ENCODE measurements at regions not wholly inside any gene's neighbourhood (a gene's known extent, or its start where the extent isn't known, plus 50 kb on each side); places are given as distances from the start of the nearest gene placed in this dataset.
A peak's percentile ranks its signal among the peaks of the same experiment; 100 is the strongest.

DNA sequence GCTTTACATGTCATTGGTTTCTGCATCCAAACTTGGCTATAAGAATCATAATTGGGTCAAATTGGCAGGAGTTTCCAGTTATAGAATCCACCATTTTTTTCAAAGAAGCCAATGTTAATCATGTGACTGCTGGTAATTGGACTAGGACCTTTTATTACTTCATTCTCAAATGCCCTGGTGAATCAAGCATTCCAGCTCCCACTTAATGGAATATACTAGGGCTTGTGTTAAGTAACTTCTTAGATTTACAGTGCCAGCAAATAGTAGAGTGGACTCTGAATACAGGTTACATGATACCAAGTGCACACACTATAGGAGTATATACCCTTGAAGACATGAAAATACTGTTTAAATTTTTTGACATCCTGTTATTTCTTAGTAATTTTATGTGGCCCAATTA is 96.7 kb downstream of the NUDT12 start:
- intact Hi-C loops (cut with DNase I), result no loop called here
- no peak for ATAC-seq
- no peak for DNase-seq

DNA sequence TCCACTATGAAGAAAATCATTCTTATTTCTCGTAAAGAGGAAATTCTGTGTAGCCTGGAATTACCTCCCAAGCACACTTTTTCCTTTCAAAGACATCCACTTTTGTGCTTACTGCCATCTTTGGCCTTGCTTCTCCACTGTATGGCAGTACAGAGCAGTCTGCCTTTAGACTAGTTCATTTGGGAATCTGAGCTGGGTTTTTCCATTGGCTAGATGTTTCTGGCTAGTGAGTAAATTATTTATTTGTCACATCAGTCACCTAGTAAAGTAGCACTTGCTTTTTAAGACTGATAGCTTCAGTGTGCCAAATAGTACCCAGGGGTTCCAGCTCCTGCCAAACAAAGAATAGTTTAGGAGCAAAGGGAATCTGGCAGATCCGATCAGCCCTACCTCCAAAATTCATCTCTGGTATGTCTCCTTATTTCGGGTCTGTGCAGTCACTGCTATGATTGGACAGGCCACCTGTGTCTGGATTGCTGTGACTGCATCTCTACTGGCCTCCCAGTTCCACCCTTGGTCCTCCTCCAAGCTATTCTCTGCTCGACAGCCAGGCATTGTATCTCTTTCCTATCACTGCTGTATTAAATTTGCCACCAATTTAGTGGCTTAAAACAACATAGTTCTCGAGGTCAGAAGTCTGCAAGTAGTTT is 97.6 kb downstream of the NUDT12 start:
- DNase-seq, result no peak
- intact Hi-C loops (cut with DNase I), result no loop called here
- ATAC-seq, result no peak

DNA sequence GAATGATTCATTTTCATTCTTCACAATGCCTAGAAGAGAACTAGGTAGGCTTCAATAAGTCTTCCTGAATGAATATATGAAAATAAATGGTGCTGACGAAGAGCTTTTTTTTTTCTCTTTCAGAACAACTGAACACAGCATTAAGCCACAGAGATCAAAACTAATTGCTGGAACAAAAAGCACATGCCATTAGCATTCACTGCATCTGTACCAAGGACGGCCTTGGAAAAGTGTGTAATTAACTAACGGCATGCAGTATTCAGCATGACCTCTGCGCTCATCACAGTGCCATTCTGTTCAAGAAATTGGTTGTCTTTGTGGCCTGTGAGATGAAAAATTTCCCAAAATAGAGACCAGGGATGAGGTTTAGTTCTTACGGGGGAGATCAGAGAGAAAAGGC is 99.3 kb downstream of the NUDT12 start:
- no peak for DNase-seq
- ATAC-seq, result no peak
- intact Hi-C loops (cut with DNase I), result no loop called here

DNA sequence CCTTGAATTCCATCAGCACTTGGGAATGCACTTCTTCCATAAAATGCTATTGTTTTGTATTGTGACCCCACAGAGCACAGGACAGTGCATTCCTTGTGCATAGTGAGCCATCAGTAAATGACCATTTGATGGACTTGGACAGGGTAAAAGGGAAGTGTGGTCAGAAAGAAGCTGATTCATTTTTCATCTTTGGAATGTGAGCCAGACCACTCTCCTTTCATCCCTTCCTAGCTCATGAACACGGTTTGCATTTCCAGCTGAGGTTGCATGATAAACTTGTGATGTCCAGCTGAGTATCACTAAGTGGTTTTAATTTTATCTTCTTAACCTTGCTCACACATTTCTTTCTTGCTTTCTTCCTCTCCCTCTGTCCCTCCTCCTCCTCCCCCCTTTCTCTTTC is 101.3 kb downstream of the NUDT12 start:
- ATAC-seq, result no peak
- intact Hi-C loops (cut with DNase I), result no loop called here
- DNase-seq, result no peak

DNA sequence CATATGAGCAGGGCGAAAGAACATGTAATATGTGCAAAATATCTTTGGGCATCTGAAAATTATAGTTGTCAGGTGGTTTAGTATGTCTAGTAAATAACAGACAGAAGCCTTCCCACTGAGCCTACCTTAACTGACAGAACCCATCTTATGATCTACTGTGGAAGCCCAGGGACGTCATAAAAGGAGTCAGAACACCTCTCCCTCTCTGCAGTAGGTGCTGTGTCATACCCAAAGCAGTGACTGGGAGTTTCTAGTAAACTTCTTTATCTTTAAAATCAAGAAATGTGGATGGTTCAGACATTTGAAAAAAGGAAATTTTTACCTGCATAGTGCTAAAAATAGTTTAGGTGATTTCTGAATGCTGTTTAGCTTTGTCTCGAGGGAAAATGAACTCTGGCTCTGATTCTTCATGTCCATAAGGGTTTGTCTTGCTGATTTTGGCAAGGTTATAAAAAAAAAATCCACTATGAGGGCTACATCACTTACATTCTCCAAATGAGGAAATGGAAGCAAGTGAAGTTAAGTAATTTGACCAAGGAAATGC is 104.0 kb downstream of the NUDT12 start:
- ATAC-seq, result no peak
- intact Hi-C loops (cut with DNase I), result no loop called here
- DNase-seq, result no peak

DNA sequence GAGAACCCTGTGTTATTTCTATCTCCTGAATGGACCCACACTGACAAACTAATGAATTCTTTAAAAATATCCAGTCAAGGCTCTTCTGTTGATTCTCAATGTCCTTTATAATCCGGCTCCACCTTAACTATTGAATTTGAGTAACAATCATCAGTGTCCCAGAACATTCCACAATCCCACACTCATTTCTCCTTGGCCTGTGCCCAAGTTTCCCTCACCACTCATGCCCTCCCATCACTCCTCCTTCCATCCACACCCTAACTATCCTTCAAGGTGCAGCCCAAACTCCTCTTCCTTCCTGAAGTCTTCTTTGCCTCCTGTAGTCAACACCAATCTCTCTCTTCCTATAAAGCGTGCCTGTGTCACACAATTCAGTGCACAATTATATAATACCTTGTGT is 106.1 kb downstream of the NUDT12 start:
- DNase-seq (no peak), ATAC-seq (no peak)
- intact Hi-C loops (cut with DNase I), result no loop called here

DNA sequence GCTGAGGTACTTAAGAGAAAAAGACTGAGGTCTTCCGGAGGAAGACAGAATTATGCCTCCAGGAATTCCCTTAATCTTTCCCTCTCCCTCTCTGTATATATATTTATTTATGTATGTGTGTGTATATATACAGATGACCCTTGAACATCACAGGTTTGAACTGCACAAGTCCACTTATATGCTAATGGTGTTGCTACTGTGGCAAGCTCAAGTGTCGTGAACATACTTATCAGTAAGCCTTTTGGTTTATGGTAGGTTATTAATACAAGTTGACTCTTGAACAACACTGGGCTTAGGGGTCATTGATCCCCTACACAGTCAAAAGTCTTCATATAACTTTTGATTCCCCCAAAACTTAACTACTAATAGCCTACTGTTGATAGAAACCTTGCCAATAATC is 106.8 kb downstream of the NUDT12 start:
- ATAC-seq (no peak), DNase-seq (no peak)
- intact Hi-C loops (cut with DNase I), result no loop called here

DNA sequence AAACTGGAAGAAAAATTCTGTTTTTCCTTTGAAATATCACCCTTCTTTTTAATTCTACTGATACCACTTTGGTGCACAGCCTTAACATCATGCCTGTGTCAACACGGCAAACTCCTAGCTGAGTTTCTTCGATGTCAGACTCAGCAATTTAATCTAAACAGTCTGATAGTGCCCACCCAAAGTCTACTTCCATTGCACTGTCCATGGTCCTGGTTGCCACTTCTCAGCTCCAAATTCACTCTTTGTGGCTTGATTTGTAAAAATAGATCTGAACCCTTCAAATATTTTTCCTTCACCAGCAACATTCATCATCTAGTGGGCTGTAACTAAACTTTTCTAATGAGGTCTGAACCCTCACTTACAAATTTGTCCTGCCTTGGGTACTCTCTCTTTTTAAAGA is 107.8 kb downstream of the NUDT12 start:
- ATAC-seq (no peak), DNase-seq (no peak)
- intact Hi-C loops (cut with DNase I), result no loop called here

DNA sequence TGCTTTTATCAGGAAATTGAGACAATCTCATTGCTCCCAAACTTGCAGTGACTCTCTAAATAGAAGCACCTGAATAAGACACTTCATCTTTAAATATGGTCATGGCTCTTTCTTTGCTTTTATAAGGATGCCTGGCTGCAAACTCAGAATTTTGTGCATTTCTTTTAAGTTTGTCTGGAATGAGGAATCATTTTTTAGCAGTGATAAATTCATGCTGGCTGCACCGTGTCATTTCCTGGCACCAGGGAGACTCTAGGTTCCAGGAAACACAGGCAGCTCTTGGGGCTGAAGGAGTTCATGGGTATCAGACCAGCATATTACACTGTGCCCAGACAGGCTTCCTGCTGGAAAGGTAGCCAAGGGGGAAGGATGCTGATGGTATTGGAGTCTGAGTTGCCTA is 109.9 kb downstream of the NUDT12 start:
- no peak for ATAC-seq
- intact Hi-C loops (cut with DNase I), result no loop called here

DNA sequence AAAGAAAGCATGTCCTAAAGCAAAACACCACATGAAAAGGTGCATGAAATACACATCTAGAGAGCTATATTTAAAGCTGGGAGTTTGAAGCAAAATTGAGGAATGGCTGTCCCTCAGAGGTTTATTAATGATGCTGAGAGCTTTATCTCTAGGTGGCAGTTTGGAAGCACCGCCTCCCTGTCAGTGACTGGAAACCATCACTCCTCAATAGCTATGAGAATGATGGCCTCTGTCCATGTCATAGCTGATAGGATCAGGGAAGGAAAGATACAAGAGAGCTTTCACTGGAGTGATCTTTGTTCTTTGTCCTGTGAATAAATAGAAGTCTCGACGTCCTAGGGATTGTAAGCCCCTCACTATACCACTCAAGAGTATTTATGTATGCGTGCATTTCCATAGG is 110.5 kb downstream of the NUDT12 start:
- ATAC-seq, result no peak
- intact Hi-C loops (cut with DNase I), result no loop called here

More for the DNA sequence above, 109.9 kb downstream of the NUDT12 start:
- no peak for DNase-seq

DNA sequence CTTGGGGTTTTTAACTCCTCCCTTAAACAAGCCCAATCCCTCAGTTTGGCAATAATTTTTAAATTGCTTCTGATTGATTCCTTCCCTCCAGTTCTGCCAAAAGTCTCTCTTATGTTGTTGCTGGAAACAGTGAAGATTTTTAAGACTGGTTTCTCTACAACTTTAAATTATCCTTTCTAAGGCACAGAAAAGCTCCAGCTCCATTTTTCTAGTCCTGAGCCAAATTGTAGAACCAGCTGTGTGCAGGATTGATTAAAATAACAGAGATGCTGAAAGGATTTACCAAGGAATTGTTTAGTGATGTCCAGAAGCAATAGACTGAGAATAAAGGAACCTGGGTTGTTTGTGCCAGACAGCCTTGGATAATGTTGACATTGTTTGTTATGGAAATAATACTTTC is 111.3 kb downstream of the NUDT12 start:
- no peak for ATAC-seq
- intact Hi-C loops (cut with DNase I), result no loop called here
- DNase-seq, result no peak

More for the DNA sequence above, 110.5 kb downstream of the NUDT12 start:
- DNase-seq, result no peak

DNA sequence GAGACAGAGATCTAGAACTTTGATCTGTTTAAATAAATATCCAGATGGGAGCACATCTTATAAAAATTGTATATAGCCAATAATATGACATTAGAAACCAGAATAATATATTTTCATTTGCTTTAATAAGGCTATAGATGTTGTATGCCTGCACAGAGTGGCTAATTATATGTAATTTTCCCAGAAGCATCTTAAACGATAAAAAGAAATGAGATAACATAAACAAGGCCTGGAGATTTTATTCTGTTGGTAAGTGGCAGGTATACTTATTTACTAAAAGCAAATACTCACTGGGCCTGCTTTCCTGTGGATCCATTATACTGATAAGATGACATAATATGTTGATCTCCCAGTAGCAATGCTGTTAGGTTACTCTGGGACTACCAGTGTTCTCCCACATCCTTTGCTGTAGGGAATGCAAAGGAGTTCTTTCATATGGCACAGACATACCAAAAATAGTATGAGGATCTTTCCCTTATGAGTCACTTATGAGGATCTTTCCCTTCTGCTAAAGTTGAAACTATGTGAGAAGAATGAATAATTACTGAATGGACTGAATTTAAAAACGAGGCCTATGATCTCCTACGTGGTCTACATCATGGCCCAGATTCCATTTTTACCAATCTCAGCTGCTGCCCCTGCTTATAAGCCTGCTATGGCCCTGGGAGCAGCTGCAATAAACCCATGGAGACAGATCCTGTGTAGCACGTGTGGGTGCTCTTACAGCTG is 112.1 kb downstream of the NUDT12 start:
- intact Hi-C loops (cut with DNase I), result no loop called here
- no peak for DNase-seq

DNA sequence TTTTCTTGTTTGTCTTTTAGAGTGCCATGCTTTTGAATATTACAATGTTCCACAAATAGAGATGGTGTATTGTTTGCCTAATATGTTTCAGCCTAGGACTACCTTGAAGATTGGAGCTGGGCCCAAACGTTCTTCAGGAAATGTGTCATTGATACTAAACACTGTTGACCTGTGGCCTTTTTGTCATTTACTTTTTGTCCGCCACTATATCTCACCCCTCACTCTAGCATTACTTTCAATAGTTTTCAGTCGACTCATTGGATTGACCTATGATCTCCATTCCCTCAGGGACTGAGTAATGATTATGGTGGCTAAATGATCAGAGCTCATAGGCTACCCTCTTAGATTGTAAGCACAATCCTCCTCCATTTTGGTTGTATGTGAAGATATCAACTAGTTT is 115.8 kb downstream of the NUDT12 start:
- intact Hi-C loops (cut with DNase I), result no loop called here
- ATAC-seq (no peak), DNase-seq (no peak)

More for the DNA sequence above, 112.1 kb downstream of the NUDT12 start:
- no peak for ATAC-seq

DNA sequence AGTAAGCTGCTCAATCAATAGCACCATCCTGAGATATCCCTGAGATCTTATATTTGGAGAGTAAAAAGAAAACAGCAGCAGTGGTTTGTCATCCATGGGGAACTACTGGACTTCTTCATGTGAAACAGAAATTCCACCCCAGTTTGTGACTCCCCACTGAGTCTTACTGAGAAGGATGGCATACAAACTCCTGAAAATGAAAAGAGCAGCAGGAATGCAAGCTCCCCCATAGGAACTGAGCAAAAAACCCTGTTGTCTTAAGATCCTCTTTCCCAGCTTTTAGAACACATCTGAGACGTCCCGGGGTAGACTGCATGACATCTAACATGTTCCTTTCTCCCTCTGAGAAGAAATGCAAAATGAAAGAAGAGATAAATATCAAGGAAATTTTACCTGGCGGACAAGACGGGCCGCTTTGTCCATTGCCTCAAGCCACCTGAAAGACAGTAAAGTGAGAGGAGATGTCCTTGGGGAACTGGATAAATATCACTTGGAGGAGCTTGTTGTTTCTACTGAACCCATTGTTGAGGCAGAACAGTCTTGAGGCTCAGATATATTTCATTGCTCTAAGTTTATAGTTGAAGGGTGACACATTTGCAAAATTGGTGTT is 117.1 kb downstream of the NUDT12 start:
- intact Hi-C loops (cut with DNase I), result no loop called here
- DNase-seq (no peak), ATAC-seq (no peak)

DNA sequence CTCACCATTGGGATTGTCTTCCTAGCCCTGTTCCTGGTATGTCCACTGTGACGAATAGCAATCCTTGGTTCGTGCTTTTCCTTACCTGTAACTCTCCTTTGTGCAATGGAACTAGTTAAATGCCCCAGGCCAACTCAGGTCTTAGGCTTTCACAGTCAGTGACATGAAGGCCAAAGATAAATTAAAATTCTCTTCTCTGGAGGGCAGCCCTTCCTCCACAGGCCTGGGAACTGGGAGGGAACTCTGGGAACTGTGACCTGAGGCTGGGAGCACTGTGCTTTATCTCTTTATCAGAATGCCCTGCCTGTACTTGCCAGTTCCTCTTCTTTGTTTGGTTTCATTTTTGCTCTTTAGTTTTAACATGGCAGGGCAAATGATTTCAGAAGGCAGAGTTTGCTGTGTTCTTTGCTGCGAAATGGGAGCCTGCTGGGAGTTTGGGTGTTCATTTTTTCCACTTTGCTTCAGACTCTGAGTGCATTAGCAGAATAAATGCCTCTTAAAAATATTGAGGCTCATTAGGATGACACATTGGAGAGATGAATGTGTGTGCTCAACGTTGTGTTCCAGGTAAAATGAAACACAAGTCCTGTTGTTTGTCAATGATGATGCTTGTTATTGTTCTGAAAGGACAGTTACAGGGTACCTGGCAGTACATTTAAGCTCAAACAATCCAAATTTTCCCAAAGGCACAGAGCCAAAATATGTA is 118.1 kb downstream of the NUDT12 start:
- intact Hi-C loops (cut with DNase I), result no loop called here
- no peak for ATAC-seq

DNA sequence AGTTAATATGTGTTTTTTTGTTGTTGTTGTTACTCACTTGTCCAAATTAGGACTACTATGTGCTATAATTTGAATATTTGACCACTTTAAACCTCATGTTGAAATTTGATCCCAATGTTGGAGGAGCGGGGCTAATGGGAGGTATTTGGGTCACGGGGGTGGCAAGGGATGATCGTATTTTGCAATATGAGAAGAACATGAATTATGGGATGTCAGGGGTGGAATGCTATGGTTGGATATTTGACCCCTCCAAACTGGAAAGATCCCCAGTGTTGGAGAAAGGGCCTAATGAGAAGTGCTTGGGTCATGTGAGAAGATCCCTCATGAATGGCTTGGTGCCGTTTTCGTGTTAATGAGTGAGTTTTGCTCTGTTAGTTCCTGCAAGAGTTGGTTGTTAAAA is 119.8 kb downstream of the NUDT12 start:
- ATAC-seq, result no peak
- no peak for DNase-seq
- intact Hi-C loops (cut with DNase I), result no loop called here

More for the DNA sequence above, 118.1 kb downstream of the NUDT12 start:
- no peak for DNase-seq

DNA sequence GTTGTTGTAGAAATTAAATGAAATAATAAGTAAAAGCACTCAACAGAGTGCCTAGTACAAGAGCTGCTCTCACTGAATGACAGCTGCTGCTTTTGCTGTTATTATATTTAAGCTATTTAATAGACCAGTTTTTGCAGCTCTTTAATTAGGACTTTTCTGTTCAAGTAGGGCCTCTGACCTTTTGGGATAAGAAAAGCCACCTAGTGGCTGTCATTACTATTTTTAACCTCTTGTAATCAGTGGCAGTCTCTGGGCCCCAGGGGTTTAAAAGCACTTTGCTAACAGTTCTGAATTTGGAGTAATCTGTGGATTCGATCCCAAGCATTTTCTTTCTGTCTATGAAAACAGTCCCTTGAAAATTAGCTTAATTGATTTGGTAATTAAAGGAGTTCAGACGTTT is 121.1 kb downstream of the NUDT12 start:
- DNase-seq (no peak), ATAC-seq (peak in 1 of 2 donors; percentile 24)
- intact Hi-C loops (cut with DNase I), result no loop called here

DNA sequence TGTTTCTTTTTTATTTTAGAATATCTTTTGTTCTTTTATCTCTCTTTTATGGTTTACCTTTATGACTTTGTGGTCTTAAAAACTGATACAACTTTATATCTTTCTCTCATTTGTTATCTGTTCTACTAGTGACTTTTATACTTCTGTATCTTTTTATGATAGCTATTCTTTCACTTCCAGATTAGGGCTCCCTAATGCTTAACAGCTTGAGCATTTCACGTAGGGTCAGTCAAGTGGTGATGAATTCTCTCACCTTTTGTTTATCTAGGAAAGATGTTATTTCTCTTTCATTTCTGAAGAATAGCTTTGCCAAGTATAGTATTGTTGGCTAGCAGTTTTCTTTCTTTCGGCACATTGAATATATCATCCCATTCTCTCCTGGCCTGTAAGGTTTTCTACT is 123.6 kb downstream of the NUDT12 start:
- intact Hi-C loops (cut with DNase I), result no loop called here
- no peak for ATAC-seq

DNA sequence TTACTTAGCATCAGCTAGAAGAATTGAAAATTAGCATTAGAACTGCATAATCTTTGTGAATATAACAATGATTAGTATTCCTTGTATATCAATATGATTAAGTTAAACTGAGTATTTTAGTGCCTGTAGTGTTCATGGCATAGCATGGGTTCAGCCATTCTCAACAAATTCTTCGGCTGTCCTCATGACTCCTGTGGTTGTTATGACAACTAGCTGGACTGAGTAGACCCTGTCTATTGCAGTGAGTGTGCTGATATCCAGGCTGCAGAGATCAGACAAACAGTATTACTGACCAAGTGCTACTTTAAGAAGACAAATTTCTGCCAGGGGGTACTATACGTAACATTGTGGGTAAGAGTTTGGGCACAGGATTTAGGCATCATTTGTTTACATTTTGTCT is 125.9 kb downstream of the NUDT12 start:
- intact Hi-C loops (cut with DNase I), result no loop called here
- DNase-seq (no peak), ATAC-seq (no peak)

More for the DNA sequence above, 123.6 kb downstream of the NUDT12 start:
- no peak for DNase-seq

DNA sequence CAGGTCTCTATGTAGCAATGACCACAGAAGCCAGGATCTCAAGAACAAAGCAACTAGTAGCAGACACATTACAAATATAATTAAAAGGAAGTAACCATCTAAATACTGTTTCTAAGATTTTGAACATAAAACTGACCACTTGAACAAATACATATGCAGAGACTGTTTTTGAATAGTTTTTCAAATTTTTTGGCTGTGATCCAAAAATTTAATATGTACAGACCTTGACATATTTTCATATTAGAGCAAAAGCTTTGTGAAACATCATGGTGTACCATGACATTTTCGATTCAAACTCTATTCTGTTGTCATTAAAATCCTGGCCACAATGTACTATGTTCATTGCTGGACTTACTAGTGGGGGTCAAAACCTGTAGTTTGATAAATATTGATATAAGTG is 126.5 kb downstream of the NUDT12 start:
- DNase-seq, result no peak
- no peak for ATAC-seq
- intact Hi-C loops (cut with DNase I), result no loop called here

All from left cardiac atrium (tissue), 4 donors.